22Rv1 (cell line): ENCODE measurements at regions not wholly inside any gene's neighbourhood (a gene's known extent, or its start where the extent isn't known, plus 50 kb on each side); places are given as distances from the start of the nearest gene placed in this dataset.

ENCODE experiments used
- H3K27ac ChIP-seq: fragments of 450-650 bp; 2 replicates; pipeline ENCODE4 v1.5.1; 2017
- ZFX ChIP-seq: fragments of 450-650 bp; IDR thresholded peaks from 2 replicates; pipeline ENCODE4 v1.6.1; 2017; ENCODE audit warnings: antibody characterized with exemption, borderline replicate concordance
- TF ChIP-seq, protein P1 (sequence below): fragments of 450-650 bp; IDR thresholded peaks from 2 replicates; pipeline ENCODE4 v1.5.1; 2017; ENCODE audit warnings: mild to moderate bottlenecking

DNA sequence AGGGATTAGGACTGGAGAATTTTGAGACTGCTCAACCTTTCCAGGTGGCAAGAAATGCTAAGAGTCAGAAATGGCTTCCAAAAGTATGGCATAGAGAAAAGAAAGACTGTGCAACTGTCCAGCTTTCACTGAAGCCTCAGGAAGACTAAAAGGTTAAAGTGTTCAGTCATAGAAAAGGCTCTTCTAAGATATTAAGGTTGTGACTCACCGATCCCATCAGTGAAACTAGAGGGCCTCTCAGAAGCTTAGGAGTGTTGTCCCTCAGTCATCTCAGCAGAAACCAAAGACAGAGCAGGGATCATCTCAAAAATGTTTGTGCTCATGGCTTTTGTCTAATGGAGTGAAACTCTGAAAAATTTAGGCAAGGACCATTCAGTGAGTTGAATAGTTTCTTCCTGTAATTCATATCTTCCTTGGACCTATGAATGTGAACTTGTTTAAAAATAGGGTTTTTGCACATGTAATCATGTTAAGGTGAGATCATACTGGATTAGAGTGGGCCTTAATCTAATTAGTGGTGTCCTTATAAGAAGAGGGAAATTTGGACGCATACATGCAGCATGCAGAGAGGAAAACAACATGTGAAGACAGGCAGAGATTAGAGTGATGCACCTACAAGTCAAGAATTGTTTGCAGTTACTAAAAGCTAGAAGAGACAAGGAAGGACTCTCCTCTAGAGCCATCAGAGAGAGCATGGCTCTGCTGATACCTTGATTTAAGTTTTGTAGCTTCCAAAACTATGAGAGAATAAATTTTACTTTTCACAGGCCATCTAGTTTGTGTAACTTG is 71.3 kb downstream of the RPE65 start:
- H3K27ac ChIP-seq: no peak overlapping the region
- TF ChIP-seq, protein P1, sequence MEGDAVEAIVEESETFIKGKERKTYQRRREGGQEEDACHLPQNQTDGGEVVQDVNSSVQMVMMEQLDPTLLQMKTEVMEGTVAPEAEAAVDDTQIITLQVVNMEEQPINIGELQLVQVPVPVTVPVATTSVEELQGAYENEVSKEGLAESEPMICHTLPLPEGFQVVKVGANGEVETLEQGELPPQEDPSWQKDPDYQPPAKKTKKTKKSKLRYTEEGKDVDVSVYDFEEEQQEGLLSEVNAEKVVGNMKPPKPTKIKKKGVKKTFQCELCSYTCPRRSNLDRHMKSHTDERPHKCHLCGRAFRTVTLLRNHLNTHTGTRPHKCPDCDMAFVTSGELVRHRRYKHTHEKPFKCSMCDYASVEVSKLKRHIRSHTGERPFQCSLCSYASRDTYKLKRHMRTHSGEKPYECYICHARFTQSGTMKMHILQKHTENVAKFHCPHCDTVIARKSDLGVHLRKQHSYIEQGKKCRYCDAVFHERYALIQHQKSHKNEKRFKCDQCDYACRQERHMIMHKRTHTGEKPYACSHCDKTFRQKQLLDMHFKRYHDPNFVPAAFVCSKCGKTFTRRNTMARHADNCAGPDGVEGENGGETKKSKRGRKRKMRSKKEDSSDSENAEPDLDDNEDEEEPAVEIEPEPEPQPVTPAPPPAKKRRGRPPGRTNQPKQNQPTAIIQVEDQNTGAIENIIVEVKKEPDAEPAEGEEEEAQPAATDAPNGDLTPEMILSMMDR: no peak
- TF ChIP-seq ZFX: no peak

DNA sequence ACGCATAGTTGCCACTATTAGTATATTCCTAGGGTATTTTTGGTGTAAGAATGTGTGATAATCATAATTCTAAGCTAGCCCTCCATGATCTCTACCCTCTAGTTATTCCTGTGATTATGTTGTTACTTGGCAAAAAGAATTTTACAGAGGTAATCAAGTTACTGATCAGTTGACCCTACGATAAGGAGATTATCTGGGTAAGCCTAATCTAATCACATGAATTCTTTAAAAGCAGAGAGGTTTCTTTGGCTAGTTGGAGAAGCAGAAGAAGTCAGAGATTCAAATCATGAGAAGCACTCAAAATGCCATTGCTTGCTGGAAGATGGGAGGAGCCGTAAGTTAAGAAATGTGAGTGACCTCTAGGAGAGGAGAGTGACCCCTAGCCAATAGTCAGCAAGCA is 72.7 kb downstream of the RPE65 start:
- no peak overlapping the region for H3K27ac ChIP-seq
- TF ChIP-seq ZFX: no peak
- TF ChIP-seq, protein P1: no peak

DNA sequence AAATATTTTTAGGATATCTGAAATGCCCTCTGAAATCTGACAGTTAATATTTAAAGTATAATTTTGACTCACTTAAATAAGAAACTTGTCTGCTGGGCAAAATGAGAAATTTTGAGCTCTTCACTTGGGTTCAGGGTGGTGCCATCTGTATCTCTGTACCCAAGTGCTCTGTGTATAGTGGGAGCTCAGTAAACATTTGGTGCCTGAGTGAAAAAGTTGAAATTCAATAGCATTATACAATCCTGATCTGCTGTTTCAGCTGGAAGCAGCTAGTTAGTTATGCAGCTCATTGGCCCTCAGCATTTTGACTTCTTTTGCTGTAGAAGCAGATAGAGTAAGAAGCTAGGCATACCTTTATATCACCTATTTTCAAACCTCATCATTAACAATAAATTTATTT is 73.3 kb downstream of the RPE65 start:
- no peak for TF ChIP-seq ZFX
- TF ChIP-seq, protein P1: no peak
- H3K27ac ChIP-seq: no peak overlapping the region

DNA sequence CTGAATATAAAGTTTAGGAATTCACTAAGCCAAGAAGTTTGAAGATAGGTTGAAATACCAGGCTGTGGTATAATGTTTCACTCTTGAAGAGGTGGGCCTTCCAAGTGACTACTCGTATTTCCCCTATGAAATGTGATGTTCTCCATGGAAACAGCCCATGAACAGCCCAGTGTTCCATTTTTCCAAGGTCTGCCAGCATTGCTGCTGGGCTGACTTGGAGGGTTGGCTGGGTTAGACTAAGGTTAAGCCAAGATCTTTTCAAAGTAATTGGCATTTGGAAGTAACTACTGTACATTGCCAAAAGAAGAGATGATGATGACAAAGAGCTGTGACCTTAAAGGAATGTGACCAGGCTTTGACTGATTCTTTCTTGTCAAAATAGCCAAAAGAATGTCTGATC is 73.8 kb downstream of the RPE65 start:
- no peak overlapping the region for H3K27ac ChIP-seq
- TF ChIP-seq, protein P1: no peak
- no peak for TF ChIP-seq ZFX

DNA sequence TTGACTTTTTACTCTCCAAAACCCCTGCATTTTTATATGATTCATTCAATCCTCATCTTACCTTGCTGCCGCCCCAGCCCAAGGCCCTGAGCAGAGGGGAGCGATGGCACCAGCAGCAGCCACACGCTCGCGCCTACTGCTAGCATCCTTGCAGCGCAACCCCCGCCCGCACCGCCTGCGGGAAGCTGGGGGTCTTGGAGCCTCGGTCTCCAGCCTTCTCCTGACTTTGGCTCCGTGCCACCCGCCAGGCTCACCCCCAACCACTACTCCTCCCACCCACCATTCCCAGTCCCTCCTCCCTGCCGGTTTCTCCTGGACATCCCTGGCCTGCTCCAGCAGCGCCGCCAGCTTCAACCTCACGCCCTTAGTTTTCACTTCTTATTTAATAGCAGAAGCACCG is 76.6 kb downstream of the RPE65 start:
- no peak overlapping the region for H3K27ac ChIP-seq
- TF ChIP-seq ZFX: no peak
- TF ChIP-seq, protein P1: no peak

DNA sequence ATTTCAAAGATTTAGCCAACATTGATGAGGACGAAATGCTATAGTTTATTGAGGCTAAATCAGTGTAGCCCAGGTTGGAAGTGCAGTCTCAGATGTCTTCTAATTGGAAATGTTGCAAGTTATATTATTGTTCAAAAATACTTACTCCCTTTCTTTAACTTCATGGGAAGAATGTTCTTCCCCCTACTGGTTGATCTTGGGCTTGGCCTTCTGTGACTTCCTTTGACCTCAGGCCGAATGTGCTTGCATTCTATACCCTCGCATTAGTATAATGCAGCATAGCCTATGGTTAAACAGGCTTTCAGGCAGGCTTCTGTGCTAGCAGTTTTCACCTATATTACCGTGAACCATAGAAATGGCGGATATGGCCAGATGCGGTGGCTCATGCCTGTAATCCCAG is 77.3 kb downstream of the RPE65 start:
- no peak overlapping the region for H3K27ac ChIP-seq
- no peak for TF ChIP-seq ZFX
- TF ChIP-seq, protein P1: no peak

DNA sequence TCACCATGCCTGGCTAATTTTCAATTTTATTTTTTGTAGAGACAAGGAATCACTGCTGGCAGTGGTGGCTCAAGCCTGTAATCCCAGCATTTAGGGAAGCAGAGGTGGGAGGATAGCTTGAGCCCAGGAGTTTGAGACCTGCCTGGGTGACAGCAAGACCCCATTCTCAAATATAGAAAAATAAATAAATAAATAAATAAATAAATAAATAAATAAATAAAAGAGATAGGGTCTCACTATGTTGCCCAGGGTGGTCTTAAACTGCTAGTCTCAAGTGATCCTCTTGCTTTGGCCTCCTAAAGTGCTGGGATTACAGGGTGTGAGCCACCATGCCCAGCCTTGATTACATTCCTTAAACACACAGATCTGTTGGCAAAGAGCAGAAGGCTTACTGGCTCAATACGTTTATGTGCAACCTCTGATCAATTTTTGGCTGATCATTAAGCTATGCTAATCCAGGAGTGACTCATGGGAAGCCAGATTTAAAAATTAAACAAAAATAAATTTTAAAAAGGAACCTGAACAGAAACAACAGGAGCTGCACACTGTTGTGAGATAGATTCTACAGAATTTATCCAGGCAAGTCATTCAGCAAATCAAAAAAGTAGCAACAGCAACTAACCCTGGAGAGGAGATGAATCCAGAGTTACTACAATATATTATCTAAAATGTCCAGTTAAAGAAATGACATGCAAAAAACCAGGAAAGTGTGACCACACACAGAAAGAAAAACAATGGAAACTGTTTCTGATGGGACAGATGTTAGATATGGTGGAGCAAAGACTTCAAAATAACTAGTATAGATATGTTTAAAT is 79.4 kb downstream of the RPE65 start:
- H3K27ac ChIP-seq: no peak overlapping the region
- TF ChIP-seq ZFX: no peak
- TF ChIP-seq, protein P1: no peak
